ENCODE measurements at regions not wholly inside any gene's neighbourhood (a gene's known extent, or its start where the extent isn't known, plus 50 kb on each side); places are given as distances from the start of the nearest gene placed in this dataset.

- H3K4me3 ChIP-seq (ENCODE audit: low read depth, low read length), result no peak overlapping the region
- DNase-seq (ENCODE audit: low read depth), result no peak
- no peak for TF ChIP-seq CTCF (IDR thresholded peaks at IDR 0.05; ENCODE audit: low read depth, low read length, missing control alignments)
These were observed 93.8 kb upstream of the LRRC55 start for GRCh38 chr11:57087991-57088390.

- H3K4me3 ChIP-seq (ENCODE audit: low read depth, low read length), result no peak overlapping the region
- TF ChIP-seq CTCF (IDR thresholded peaks at IDR 0.05; ENCODE audit: low read depth, low read length, missing control alignments), result no peak
These were observed 89.6 kb upstream of the LRRC55 start for GRCh38 chr11:57092028-57092698.

GRCh38 chr11:57094181-57094935 is 87.4 kb upstream of the LRRC55 start:
- TF ChIP-seq CTCF (IDR thresholded peaks at IDR 0.05; ENCODE audit: low read depth, low read length, missing control alignments), result no peak
- no peak overlapping the region for H3K4me3 ChIP-seq (ENCODE audit: low read depth, low read length)
- DNase-seq (ENCODE audit: low read depth), result no peak

More at GRCh38 chr11:57092028-57092698, 89.6 kb upstream of the LRRC55 start:
- no peak for DNase-seq (ENCODE audit: low read depth)

- no peak overlapping the region for H3K4me3 ChIP-seq (ENCODE audit: low read depth, low read length)
- peak; percentile 4 for DNase-seq (ENCODE audit: low read depth)
- no peak for TF ChIP-seq CTCF (IDR thresholded peaks at IDR 0.05; ENCODE audit: low read depth, low read length, missing control alignments)
These were observed 86.3 kb upstream of the LRRC55 start for GRCh38 chr11:57095417-57095816.

- no peak overlapping the region for H3K4me3 ChIP-seq (ENCODE audit: low read depth, low read length)
- no peak for TF ChIP-seq CTCF (IDR thresholded peaks at IDR 0.05; ENCODE audit: low read depth, low read length, missing control alignments)
- no peak for DNase-seq (ENCODE audit: low read depth)
These were observed 85.9 kb upstream of the LRRC55 start for GRCh38 chr11:57095896-57096295.

- no peak overlapping the region for H3K4me3 ChIP-seq (ENCODE audit: low read depth, low read length)
- TF ChIP-seq CTCF (IDR thresholded peaks at IDR 0.05; ENCODE audit: low read depth, low read length, missing control alignments), result no peak
- no peak for DNase-seq (ENCODE audit: low read depth)
These were observed 84.6 kb upstream of the LRRC55 start for GRCh38 chr11:57097149-57097548.
